Ishikawa (cell line): ENCODE measurements at regions not wholly inside any gene's neighbourhood (a gene's known extent, or its start where the extent isn't known, plus 50 kb on each side); places are given as distances from the start of the nearest gene placed in this dataset.

Experiments
- CEBPB ChIP-seq: IDR thresholded peaks from 2 replicates; pipeline ENCODE4 v1.6.1; 2012
- CREB1 ChIP-seq: IDR thresholded peaks from 2 replicates; pipeline ENCODE4 v1.6.1; 2012; ENCODE audit warnings: low read depth
- EP300 ChIP-seq: IDR thresholded peaks from 2 replicates; pipeline ENCODE4 v1.6.1; 2012; ENCODE audit warnings: borderline replicate concordance
- NFIC ChIP-seq: IDR thresholded peaks from 2 replicates; pipeline ENCODE4 v1.6.1; 2012
- RAD21 ChIP-seq: IDR thresholded peaks from 2 replicates; pipeline ENCODE4 v1.6.1; 2012; ENCODE audit warnings: low read depth
- TAF1 ChIP-seq: IDR thresholded peaks from 2 replicates; pipeline ENCODE4 v1.6.1; 2012; ENCODE audit warnings: low read depth, mild to moderate bottlenecking
- TCF12 ChIP-seq: IDR thresholded peaks from 2 replicates; pipeline ENCODE4 v1.6.1; 2012; ENCODE audit warnings: low read depth
- TF ChIP-seq, protein P1 (sequence below): IDR thresholded peaks from 2 replicates; pipeline ENCODE4 v1.6.1; 2012; ENCODE audit warnings: low read depth, mild to moderate bottlenecking

DNA sequence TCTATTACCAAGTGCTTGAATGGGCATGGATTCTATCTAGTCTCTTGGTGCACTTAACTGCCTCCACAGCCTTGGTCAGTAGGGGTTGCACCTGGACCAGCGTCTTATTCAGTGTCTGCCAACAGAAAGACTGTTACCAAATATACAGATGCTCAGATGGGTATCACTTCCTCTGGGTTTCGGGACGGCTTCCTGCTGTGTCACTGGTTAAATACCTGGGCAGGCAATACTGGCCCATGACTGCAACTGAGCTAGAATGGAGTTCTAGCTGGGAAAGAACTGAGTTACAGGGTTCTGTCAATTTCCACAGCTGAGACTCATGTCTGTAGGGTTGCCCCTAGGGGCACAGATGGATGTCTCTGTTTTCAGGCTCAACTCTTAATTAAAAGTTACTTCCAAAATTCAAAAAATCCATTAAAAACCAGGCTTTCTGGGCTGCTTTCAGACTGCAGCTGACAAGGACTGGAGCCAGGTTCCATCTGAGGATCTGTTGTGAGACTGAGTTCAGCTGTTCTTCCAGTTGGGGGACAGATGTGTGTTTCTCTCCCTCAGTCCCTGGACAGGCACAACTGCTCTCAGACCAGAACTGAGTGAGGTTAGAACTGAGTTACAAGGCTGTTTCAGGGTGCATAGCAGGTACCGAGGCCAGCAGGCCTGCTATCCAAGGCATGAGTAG lies 789.6 kb upstream of the SLC8A1 start:
- TF ChIP-seq CREB1 (no peak), EP300 (no peak), TCF12 (no peak), NFIC (no peak), CEBPB (no peak), TAF1 (no peak), RAD21 (no peak)
- TF ChIP-seq, protein P1, sequence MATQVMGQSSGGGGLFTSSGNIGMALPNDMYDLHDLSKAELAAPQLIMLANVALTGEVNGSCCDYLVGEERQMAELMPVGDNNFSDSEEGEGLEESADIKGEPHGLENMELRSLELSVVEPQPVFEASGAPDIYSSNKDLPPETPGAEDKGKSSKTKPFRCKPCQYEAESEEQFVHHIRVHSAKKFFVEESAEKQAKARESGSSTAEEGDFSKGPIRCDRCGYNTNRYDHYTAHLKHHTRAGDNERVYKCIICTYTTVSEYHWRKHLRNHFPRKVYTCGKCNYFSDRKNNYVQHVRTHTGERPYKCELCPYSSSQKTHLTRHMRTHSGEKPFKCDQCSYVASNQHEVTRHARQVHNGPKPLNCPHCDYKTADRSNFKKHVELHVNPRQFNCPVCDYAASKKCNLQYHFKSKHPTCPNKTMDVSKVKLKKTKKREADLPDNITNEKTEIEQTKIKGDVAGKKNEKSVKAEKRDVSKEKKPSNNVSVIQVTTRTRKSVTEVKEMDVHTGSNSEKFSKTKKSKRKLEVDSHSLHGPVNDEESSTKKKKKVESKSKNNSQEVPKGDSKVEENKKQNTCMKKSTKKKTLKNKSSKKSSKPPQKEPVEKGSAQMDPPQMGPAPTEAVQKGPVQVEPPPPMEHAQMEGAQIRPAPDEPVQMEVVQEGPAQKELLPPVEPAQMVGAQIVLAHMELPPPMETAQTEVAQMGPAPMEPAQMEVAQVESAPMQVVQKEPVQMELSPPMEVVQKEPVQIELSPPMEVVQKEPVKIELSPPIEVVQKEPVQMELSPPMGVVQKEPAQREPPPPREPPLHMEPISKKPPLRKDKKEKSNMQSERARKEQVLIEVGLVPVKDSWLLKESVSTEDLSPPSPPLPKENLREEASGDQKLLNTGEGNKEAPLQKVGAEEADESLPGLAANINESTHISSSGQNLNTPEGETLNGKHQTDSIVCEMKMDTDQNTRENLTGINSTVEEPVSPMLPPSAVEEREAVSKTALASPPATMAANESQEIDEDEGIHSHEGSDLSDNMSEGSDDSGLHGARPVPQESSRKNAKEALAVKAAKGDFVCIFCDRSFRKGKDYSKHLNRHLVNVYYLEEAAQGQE: no peak
